Myocyte (in vitro differentiated cells): ENCODE measurements at regions not wholly inside any gene's neighbourhood (a gene's known extent, or its start where the extent isn't known, plus 50 kb on each side); places are given as distances from the start of the nearest gene placed in this dataset.

ENCODE experiments used
- DNase-seq: peaks from one replicate; pipeline ENCODE4 v3.0.0-alpha.2; 2012; ENCODE audit warnings: low read depth

DNA sequence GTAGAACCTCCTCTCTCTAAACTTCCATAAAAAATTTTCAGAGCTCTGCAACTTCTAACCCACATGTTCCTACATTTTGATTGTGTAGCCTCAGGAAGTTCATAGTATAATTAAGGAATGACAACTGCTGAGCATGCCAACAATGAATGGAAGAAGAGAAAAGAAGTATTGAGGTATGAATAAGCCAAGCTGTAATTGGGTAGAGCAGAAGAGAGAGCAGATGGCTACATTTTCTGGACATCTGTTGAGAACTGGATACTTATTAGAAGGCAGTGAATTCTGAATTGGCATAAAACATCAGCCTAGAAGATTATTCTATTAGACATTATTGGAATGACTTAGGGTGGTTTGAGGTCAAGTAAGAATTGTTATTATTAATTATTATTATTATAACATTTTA, 728.3 kb upstream of the PHF14 start:
- DNase-seq = no peak

DNA sequence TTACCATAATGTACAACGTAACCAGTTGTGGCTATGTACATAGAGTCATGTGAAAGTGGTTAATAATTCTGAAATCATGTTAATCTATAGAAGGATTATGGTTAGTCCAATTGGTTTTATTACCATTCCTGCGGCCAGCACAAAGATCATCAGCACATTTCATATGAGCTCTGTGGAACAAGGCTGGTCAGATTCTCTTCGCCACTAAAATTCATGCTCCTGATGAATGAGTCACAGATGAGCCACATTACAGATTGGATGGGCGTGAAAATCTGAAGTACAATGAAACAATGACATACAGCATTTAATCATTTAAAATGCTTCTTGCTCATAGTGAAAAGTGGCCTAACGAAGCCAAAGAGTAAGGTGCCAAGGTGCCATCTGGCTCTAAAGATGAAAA, 716.2 kb upstream of the PHF14 start:
- DNase-seq = no peak

DNA sequence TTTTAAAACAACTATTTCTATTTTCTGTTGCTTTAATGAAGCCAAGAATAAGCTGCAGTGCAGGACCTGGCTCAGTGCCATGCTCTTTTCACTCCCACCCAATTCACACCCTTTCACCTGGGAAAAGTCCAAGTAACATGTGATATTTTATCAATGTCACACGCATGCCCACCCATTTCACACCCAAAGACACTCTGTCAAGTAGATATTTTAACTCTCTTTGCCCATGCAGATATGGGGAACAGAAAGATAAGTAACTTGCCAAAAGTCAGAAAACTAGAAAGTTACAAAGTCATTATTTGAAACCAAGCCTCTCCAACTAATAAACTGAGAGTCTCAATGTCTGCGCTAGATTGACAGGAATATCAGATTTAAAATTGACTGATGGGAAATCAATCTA, 706.7 kb upstream of the PHF14 start:
- no peak for DNase-seq

DNA sequence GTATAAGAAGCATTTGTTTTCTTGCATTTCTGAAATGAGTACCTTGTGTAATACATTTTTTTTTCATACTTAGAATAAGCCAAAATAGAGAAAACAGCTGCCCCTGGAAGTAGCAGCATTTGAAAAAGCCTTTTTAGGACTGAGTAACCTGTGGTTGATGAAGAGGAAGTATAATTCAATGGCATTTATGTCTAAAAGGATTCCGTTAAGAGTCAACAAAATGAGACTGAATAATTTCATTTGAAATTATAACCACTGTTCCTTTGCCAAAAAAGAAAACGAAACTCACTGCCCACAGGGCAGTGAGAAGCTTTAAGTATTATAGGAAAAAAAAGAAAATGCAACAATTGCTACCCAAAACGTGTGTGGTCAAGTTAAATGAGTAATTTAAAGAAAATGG, 705.6 kb upstream of the PHF14 start:
- no peak for DNase-seq

DNA sequence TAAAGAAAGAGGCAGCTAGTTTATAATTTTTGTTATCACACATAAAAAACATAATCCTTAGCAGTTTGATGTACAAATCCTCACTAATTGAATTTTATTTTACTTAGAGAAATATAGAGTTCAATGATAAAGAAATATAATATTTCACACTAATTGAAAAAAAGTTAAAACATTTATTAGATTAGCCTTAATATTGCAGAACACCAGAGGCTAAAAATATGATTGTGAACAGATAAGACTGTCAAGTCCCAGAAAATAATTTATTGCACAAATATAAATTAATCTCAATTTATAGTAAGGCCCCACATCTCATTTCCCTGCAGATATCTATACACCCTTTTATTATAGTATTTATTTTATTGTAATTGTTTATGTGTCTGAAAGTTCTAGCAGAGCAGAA, 690.8 kb upstream of the PHF14 start:
- no peak for DNase-seq

DNA sequence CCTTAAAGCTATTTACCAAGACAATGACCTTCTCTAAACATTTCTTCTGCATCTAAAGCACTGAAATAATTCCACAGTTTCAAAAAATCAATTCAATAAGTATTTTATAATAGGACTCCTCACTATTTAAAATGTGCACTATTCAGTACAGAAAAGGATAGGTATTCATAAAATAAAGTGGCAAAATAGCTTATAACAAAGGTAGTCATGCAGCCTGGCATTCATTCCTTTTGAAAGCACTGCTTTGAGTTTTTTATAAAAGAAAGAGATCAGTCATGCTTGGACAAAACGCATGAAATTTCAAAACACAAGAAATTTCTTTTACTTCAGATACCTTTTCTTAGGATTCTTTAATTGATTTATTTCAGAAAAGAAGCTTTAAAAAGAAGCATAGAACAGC, 689.7 kb upstream of the PHF14 start:
- no peak for DNase-seq

DNA sequence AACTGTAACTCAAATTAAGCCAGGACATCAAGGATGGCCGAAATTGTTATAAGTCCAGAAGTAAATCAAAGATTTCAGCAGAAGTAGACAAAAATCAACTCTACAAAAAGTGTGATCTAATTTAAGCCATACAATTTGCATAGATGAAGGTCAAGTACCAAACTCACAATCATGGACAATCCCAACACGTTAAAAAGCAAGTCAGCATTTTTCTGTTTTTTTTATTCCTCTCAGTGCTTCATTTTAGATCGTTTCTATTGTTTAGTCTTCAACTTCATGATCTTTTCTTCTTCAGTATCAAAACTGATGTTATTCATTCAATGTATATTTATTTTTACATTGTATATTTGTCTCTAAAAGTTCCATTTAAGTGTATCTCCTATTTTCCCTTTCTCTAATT, 674.3 kb upstream of the PHF14 start:
- DNase-seq = no peak

DNA sequence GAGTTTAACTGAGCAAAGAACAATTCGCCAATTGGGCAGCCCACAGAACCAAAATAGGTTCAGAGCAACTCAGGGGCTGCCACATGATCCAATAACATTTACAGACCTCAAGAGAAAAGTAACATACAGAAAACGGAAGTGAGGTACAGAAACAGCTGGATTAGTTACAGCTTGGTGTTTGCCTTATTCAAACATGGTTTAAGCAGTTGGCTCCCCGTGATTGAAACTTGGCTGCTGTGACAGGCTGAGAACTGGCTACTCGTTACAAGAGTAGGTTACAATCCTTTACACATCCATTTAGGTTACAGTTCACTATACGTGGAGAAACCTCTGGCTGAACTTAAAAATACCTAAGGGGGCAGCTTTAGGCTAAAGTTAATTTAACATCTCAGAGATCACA, 673.1 kb upstream of the PHF14 start:
- no peak for DNase-seq

DNA sequence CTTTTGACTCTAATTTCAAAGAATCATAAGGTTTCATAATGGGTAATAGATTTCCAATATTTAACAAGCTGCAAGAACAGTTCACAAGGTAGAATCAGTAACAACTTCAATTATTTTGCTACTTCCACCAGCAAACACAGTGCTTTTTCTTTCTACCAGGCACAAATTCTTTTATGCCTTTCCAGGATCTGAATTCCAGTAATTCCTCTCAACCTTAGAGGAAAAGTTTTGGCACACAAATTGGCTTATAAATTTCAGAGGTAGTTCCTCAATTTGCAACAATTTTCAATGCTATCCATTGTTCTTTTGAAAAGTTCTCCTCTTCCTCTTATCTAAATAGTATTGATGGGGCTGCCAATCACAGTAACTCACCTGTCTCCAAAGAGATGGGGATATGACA, 665.4 kb upstream of the PHF14 start:
- no peak for DNase-seq

DNA sequence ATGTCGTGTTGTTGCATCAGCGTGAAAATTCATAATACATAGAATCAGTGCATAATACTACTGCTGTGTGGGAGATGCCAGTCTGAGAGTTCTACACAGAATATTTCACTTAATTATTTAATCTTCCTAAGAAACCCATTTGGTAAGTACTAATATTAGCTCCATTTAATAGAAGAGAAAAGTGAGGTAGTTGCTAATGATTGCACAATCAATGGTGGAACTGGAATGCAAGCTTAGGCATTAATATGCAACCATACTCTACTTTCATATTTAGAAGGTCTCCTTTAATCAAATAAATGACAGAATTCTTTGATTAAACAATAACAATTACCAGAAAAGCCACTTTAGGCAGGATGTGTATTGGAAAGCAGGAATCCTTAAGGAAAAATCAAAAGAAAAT, 660.7 kb upstream of the PHF14 start:
- DNase-seq = no peak

DNA sequence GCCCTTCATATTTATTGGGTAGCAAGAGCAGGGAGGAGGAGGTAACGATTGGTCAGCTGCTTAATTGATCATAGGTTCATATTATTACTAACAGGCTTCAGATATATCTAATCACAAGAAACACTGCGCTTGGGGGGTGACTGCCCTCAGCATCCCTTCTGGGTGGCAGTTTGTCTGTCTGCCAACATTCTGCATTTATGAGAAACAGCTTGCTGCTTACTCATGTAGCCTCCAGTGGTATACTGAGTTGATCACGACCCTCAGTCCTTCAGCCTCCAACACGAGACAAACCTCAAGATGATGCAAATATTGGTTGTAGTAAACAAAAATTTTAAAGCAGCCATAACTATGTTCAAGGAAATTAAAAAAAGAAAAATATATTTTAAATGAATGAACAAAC, 657.8 kb upstream of the PHF14 start:
- no peak for DNase-seq

DNA sequence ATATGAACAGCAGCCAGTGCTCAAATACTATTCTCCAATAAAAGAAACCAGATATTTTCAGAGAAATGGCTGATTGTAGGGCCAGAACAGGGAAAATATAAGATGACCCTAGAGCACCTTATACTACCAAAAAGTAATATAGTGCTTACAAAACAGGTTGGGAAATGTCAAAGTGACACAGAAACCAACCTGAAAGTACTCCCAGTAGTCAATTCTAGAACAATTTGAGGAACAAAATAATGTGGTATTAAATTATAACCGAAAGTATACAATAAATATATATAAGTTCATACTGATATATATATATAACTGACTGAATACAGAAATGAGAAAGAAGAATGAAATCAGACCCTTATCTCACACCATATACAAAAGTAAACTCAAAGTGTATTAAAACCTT, 657.2 kb upstream of the PHF14 start:
- no peak for DNase-seq

DNA sequence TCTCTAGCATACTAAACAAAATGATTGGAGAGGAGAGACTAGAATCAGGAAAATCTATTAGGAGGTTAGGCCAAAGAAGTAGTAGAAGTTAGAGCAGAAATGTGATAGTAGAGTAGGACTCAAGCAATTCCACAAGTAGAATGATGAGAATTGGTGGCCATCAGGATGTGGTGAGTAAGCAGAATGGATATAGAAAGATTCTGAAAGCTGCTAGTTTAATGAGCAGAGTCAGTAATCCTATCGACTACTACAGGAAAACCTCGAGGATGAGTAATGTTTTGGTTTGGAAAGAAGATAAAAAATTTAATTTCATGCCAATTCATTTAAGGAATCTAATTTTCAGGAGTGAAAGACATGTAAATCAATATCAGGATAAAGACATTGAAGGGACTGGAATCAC, 648.3 kb upstream of the PHF14 start:
- DNase-seq = no peak

DNA sequence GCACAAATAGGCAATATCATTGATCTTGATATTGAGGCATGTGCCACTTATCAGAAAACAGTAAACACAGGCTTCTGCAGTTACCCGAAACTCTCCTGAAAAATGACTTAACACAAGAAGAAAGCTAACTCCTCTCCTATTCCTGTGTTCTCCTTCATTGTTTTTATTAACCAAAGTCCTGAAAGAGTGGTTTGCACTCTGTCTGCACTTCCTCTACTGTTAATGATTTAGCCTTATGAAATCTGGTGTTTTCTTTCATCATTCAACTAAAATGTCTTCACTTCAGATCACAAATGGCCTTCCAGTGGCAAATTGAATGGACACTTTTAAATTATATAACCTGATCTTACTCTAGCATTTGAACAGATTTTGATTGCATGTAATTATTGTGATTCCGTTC, 630.6 kb upstream of the PHF14 start:
- no peak for DNase-seq

DNA sequence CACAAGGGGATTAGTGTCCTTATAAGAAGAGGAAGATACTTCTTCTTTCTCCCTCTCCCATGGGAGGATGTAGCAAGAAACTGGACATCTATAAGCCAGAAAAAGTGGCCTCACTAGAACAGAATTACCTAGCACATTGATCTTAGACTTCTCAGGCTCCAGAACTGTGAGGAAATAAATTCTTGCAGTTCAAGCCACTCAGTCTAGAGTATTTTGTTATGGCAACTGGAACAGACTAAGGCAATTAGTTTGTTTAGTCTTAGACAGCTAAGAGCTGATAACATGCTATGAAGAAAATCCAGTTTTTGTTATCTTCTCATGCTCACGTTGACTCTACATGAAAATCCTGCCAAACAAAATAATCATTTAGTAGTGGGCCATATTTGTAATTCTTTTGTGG, 627.6 kb upstream of the PHF14 start:
- DNase-seq = no peak

DNA sequence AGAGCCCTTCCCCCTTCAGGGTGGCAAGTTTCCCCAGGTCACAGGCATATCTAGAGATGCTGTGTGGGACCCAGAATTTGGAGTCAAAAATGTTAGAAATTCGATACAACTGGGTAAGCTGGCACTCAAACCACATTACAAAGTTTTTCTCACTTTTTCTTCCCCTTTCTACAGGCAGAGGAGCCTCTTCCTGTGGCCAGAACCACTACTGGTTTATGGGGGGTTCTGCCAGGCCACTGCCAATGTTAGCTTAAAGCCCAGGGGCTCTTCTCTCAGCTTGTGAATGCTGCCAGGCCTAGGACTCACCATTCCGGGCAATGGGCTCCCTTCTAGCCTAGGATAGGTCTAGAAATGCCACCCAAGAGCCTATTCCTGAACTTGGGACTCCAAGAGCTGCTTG, 617.9 kb upstream of the PHF14 start:
- no peak for DNase-seq

DNA sequence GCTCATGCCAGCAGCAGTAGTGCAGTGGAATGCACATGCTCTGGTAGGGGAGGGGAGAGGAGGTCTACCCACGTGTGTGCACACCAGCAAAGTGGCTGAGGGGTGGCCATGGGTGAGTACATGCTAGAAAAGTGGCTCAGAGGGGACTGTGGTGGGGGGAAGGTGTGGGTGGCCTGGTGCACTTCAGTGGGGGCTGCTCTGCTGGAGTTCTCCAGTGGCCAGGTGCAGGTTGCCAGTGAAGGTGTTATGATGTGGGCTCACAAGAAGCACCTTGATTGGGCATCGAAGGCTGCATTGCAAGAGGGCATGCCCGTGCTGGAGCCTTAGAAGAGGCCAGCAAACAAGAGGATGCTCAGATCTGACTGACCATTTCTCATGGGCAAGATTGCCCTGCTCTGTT, 613.6 kb upstream of the PHF14 start:
- DNase-seq = no peak

DNA sequence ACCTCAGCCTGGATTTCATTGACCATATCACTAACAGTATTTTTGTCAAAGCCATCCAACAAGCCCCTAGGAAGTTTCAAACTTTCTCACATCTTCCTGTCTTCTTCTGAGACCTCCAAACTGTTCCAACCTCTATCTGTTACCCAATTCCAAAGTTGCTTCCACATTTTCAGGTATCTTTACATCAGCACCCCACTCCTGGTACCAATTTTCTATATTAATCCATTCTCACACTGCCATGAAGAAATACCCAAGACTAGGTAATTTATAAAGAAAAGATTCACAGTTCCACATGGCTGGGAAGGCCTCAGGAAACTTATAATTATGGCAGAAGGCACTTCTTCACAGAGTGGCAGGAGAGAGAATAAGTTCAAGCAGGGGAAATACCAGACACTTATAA, 571.9 kb upstream of the PHF14 start:
- no peak for DNase-seq

DNA sequence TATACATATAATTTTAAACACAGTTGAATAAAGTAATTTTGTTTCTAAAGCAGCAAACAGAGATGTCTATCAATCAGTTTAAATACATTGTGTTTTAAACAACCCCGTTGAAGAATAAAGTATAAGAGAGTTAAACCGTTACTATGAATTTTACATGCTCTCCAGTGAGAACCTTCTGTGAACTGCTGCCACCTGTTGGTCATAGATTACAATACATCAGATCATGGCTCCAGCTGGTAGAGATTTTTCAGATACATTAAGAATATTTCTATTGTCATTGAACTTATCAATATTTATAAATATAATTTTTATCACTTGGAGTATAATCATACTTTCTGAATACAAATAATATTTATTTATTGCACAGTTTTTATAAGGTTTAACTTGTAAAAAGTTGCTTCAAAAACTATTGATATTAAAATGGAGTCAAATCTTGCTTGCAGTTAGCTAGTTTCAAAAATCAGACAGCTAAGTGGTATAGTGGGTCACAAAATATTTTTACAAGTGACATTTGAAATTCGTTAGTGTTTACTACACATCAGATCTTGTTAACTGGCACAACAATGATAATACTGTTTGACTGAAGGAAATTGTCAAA, 561.2 kb upstream of the PHF14 start:
- DNase-seq = peak; percentile 76

DNA sequence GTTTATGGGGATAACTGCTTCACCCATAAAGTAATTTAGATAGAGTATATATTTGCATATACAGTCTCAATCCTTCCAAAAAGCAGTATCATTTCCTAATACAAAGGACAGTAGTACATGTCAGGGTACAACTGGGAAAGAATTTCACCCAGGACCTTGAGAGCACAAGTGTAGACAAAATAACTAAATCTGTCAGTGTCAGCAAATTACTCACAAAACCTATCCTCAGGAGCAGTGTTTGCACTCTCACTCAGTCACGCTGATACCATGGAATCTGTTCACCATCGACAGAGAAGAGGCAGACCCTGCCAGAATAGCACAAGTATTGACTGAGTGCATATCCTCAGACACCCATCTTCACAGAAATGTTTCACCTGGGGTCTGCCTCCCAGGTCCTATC, 554.7 kb upstream of the PHF14 start:
- DNase-seq = no peak

DNA sequence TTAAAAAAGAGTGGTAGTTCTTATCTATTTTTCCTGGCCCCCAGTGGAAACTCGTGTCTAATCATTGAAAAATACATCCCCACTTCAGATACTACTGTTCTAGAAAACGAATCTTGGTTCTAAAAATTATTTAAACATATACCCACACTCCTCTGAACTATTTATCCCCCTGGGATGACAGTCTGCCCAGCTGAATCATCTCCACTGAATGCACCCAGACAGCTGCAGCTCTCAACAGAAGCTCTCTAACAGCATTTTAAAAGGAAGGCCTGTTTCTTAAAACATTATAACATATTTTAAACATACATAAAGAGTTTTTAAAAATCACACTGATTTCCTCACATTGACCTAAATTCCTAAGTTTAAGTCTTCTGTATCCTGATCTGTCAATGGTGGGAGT, 544.6 kb upstream of the PHF14 start:
- peak; percentile 87 for DNase-seq

DNA sequence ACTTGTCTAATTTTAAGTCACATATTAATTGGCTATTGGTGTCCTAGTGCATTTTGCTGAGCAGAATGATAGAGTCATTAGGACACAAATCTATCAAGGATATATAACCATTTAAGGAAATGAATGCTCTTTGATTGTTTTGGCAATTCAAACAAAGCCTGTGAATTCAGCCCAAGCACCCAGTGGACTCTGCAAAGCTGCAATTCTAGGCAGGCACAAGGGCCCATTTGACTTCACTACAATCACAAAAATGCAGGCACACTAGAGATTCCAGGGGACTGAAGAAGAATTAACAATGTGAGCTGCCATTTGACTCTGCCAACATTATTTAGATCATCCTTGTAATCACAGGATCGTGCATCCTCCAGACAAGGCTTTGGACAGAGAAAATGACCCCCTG, 544.2 kb upstream of the PHF14 start:
- DNase-seq = peak; percentile 49

DNA sequence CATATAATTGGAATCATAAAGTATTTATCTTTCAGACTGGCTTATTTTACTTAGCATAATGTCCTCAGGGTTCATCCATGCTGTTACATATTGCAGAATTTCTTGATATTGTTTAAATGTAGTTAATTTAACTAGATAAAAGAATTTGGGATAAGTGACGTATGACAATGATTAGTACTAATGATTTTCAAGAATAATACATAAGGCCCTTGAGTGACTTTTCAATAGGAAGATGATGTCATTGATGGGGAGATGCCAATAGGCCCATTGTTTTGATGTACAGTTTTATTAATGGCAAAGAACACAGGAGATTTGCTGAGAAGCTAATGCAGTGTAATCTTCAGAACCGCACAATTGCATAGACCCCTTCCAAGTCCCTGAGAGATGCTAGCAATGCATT, 537.4 kb upstream of the PHF14 start:
- no peak for DNase-seq

DNA sequence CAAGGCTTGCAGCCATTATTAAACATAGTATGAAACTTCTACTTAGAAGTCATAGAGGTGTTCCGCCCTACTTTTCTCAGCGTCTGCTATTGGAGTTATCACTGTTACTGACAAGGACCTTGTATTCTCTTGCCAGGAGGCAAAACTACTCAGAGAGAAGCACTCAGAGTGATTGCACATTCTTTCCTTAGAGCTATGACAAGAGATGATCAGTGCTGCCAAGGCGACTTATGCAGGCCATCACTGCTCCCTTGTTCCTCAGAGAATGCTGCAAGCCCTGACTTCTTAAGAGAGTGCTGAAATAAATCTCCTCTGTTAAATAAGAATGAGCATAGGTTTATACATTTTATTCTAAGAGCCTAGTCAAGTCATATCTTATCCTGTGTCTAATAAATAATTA, 534.6 kb upstream of the PHF14 start:
- DNase-seq = no peak
